ENCODE measurements at regions not wholly inside any gene's neighbourhood (a gene's known extent, or its start where the extent isn't known, plus 50 kb on each side); places are given as distances from the start of the nearest gene placed in this dataset.

DNA sequence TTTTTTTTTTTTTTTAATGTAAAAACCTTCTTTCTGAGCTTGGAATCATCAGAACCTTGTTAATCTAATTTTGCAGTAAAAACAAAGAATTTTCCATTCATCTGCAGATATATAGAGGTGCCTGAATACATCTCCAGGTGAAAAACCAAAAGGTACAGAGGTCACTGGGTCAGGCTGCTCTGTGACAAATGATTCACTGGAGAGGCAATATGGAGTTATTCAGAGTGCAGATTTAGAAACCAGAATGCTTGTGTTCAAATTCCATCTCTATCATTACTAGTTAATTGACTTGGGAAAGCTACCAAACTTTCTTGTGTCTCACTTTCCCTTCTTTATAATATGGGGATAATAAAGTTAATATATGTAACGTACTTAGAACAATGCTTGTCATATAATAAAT is 51.5 kb upstream of the C1orf53 start:
- no peak overlapping the region for H3K4me3 ChIP-seq (ENCODE audit: low read length in 2 of 2)
- H3K9me3 ChIP-seq (ENCODE audit: control insufficient read depth, low read length) = peaks cover 3% of the 10 kb centered on the region
- intact Hi-C loops (cut with DNase I) = no loop called here
- H3K4me1 ChIP-seq (ENCODE audit: control insufficient read depth in 1 of 2, insufficient read depth in 2 of 2, low read length in 2 of 2) = no peaks in the 10 kb centered on the region
- WGBS, 2 donors = 80 to 87% methylated on average over 1 of the region's 1 CpG
- ATAC-seq (ENCODE audit: low FRiP score) (no peak), DNase-seq (no peak)
- H3K36me3 ChIP-seq (ENCODE audit: control insufficient read depth in 1 of 2, insufficient read depth in 2 of 2, low read length in 1 of 2) = no peaks in the 10 kb centered on the region
- H3K27ac ChIP-seq (ENCODE audit: low read depth in 1 of 2, low read length in 2 of 2) = no peak overlapping the region
- H3K27me3 ChIP-seq (ENCODE audit: control insufficient read depth in 1 of 2, insufficient read depth in 2 of 2, low read length in 1 of 2) = no peaks in the 10 kb centered on the region

GRCh38 chr1:197850042-197850441 is 52.4 kb upstream of the C1orf53 start:
- Histone ChIP-seq H3K27me3 (ENCODE audit: control insufficient read depth in 1 of 2, insufficient read depth in 2 of 2, low read length in 1 of 2) (no peaks in the 10 kb centered on the region), H3K9me3 (ENCODE audit: control insufficient read depth, low read length) (peaks cover 3% of the 10 kb centered on the region), H3K4me1 (ENCODE audit: control insufficient read depth in 1 of 2, insufficient read depth in 2 of 2, low read length in 2 of 2) (no peaks in the 10 kb centered on the region), H3K36me3 (ENCODE audit: control insufficient read depth in 1 of 2, insufficient read depth in 2 of 2, low read length in 1 of 2) (no peaks in the 10 kb centered on the region), H3K4me3 (ENCODE audit: low read length in 2 of 2) (no peak overlapping the region), H3K27ac (ENCODE audit: low read depth in 1 of 2, low read length in 2 of 2) (no peak overlapping the region)
- DNase-seq (no peak), ATAC-seq (ENCODE audit: low FRiP score) (no peak)
- WGBS, 2 donors = 22 to 32% methylated on average over 4 of the region's 4 CpGs
- intact Hi-C loops (cut with DNase I) = no loop called here

DNA sequence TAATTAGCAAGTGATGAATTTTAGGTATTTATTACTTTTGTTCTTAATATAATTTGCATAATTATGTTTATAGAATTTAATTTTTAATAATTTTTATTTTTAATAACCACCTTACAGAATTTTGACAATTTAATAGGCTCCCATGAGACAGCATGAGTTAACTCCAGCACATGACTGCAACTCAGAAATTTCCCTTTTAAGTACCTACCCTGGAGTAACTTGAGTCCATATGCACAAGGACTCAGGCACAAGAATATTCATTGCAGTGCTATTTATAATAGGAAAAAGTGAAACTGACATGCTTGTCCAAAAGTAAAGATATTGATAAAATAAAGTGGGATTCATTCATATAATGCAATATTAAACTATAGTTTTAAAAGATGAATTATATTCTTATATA is 54.1 kb upstream of the C1orf53 start:
- no peak for DNase-seq
- Histone ChIP-seq H3K36me3 (ENCODE audit: control insufficient read depth in 1 of 2, insufficient read depth in 2 of 2, low read length in 1 of 2) (no peaks in the 10 kb centered on the region), H3K4me1 (ENCODE audit: control insufficient read depth in 1 of 2, insufficient read depth in 2 of 2, low read length in 2 of 2) (no peaks in the 10 kb centered on the region), H3K4me3 (ENCODE audit: low read length in 2 of 2) (no peak overlapping the region), H3K27ac (ENCODE audit: low read depth in 1 of 2, low read length in 2 of 2) (no peak overlapping the region), H3K9me3 (ENCODE audit: control insufficient read depth, low read length) (peaks cover 3% of the 10 kb centered on the region), H3K27me3 (ENCODE audit: control insufficient read depth in 1 of 2, insufficient read depth in 2 of 2, low read length in 1 of 2) (no peaks in the 10 kb centered on the region)
- ATAC-seq (ENCODE audit: low FRiP score) = no peak
- intact Hi-C loops (cut with DNase I) = loop anchor here in 1 of 2 donors (10.0 kb wide), 1 partner anchor 114 kb away; no protein-coding TSS in a partner anchor

DNA sequence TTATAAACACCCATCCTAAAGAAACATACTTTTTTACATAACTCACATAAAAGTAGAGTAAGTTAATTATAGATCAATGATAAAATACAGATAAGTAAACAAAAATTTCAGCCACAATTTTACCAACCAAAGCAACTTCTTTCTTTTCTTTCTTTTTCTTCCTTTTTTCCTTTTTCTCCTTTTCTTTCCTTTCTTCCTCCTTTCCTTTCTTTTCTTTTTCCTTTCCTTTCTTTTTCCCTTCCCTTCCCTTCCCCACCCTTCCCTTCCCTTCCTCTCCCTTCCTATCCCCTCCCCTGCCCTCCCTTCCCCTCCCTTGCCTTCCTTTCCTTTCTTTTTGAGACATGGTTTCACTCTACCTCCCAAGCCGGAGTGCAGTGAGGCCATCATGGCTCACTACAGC is 56.5 kb upstream of the C1orf53 start:
- Histone ChIP-seq H3K27me3 (ENCODE audit: control insufficient read depth in 1 of 2, insufficient read depth in 2 of 2, low read length in 1 of 2) (peaks cover 0 to 4% of the 10 kb centered on the region in 2 donors), H3K27ac (ENCODE audit: low read depth in 1 of 2, low read length in 2 of 2) (no peak overlapping the region), H3K36me3 (ENCODE audit: control insufficient read depth in 1 of 2, insufficient read depth in 2 of 2, low read length in 1 of 2) (no peaks in the 10 kb centered on the region), H3K4me3 (ENCODE audit: low read length in 2 of 2) (no peak overlapping the region), H3K9me3 (ENCODE audit: control insufficient read depth, low read length) (peaks cover 3% of the 10 kb centered on the region), H3K4me1 (ENCODE audit: control insufficient read depth in 1 of 2, insufficient read depth in 2 of 2, low read length in 2 of 2) (no peaks in the 10 kb centered on the region)
- 93 to 95% methylated on average over 1 of the region's 1 CpG for whole genome bisulfite sequencing, 2 donors
- intact Hi-C loops (cut with DNase I) = loop anchor here in 1 of 2 donors (10.0 kb wide), 1 partner anchor 111 kb away; no protein-coding TSS in a partner anchor
- no peak for ATAC-seq (ENCODE audit: low FRiP score)
- DNase-seq = no peak

- ATAC-seq (ENCODE audit: low FRiP score) = no peak
- no peak overlapping the region for H3K4me3 ChIP-seq (ENCODE audit: low read length in 2 of 2)
- no peak overlapping the region for H3K27ac ChIP-seq (ENCODE audit: low read depth in 1 of 2, low read length in 2 of 2)
- no peaks in the 10 kb centered on the region for H3K36me3 ChIP-seq (ENCODE audit: control insufficient read depth in 1 of 2, insufficient read depth in 2 of 2, low read length in 1 of 2)
- H3K4me1 ChIP-seq (ENCODE audit: control insufficient read depth in 1 of 2, insufficient read depth in 2 of 2, low read length in 2 of 2) = no peaks in the 10 kb centered on the region
- DNase-seq = no peak
- peaks cover 3% of the 10 kb centered on the region for H3K9me3 ChIP-seq (ENCODE audit: control insufficient read depth, low read length)
- H3K27me3 ChIP-seq (ENCODE audit: control insufficient read depth in 1 of 2, insufficient read depth in 2 of 2, low read length in 1 of 2) = peaks cover 0 to 4% of the 10 kb centered on the region in 2 donors
- intact Hi-C loops (cut with DNase I) = loop anchor here in 1 of 2 donors (10.0 kb wide), 1 partner anchor 110 kb away; no protein-coding TSS in a partner anchor
- WGBS, 2 donors = 38 to 41% methylated on average over 3 of the region's 3 CpGs
Measured at GRCh38 chr1:197844651-197845050, 57.8 kb upstream of the C1orf53 start.

DNA sequence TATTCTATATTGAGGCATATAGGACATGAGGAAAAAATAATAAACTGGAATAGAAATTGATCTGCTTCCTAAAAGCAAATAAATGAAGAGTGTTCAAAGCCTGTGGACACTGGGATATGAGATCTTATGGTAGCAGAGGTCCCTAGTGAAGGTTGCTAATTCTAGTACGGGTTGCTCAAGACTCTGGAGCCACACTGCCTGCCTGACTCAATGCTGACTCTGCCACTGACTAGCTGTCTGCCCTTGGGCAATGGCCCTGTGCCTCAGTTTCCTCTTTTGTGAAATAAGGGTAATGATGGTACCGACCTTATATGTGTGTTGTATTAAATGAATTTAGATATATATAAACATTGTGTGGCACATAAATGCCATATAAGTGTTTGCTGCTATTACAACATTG is 59.0 kb upstream of the C1orf53 start:
- whole genome bisulfite sequencing, 2 donors = 92 to 93% methylated on average over 2 of the region's 2 CpGs
- ATAC-seq (ENCODE audit: low FRiP score) (no peak), DNase-seq (no peak)
- intact Hi-C loops (cut with DNase I) = loop anchor here in 1 of 2 donors (10.0 kb wide), 1 partner anchor 109 kb away; no protein-coding TSS in a partner anchor
- Histone ChIP-seq H3K36me3 (ENCODE audit: control insufficient read depth in 1 of 2, insufficient read depth in 2 of 2, low read length in 1 of 2) (no peaks in the 10 kb centered on the region), H3K27ac (ENCODE audit: low read depth in 1 of 2, low read length in 2 of 2) (no peak overlapping the region), H3K27me3 (ENCODE audit: control insufficient read depth in 1 of 2, insufficient read depth in 2 of 2, low read length in 1 of 2) (peaks cover 0 to 4% of the 10 kb centered on the region in 2 donors), H3K9me3 (ENCODE audit: control insufficient read depth, low read length) (peaks cover 3% of the 10 kb centered on the region), H3K4me1 (ENCODE audit: control insufficient read depth in 1 of 2, insufficient read depth in 2 of 2, low read length in 2 of 2) (no peaks in the 10 kb centered on the region), H3K4me3 (ENCODE audit: low read length in 2 of 2) (no peak overlapping the region)

GRCh38 chr1:197842646-197843045 is 59.8 kb upstream of the C1orf53 start:
- Histone ChIP-seq H3K36me3 (ENCODE audit: control insufficient read depth in 1 of 2, insufficient read depth in 2 of 2, low read length in 1 of 2) (no peaks in the 10 kb centered on the region), H3K27ac (ENCODE audit: low read depth in 1 of 2, low read length in 2 of 2) (no peak overlapping the region), H3K4me3 (ENCODE audit: low read length in 2 of 2) (no peak overlapping the region), H3K4me1 (ENCODE audit: control insufficient read depth in 1 of 2, insufficient read depth in 2 of 2, low read length in 2 of 2) (no peaks in the 10 kb centered on the region), H3K27me3 (ENCODE audit: control insufficient read depth in 1 of 2, insufficient read depth in 2 of 2, low read length in 1 of 2) (peaks cover 0 to 4% of the 10 kb centered on the region in 2 donors), H3K9me3 (ENCODE audit: control insufficient read depth, low read length) (peaks cover 2% of the 10 kb centered on the region)
- WGBS, 2 donors = 80 to 84% methylated on average over 3 of the region's 3 CpGs
- intact Hi-C loops (cut with DNase I) = loop anchor here in 1 of 2 donors (10.0 kb wide), 1 partner anchor 108 kb away; no protein-coding TSS in a partner anchor
- no peak for DNase-seq
- ATAC-seq (ENCODE audit: low FRiP score) = no peak

DNA sequence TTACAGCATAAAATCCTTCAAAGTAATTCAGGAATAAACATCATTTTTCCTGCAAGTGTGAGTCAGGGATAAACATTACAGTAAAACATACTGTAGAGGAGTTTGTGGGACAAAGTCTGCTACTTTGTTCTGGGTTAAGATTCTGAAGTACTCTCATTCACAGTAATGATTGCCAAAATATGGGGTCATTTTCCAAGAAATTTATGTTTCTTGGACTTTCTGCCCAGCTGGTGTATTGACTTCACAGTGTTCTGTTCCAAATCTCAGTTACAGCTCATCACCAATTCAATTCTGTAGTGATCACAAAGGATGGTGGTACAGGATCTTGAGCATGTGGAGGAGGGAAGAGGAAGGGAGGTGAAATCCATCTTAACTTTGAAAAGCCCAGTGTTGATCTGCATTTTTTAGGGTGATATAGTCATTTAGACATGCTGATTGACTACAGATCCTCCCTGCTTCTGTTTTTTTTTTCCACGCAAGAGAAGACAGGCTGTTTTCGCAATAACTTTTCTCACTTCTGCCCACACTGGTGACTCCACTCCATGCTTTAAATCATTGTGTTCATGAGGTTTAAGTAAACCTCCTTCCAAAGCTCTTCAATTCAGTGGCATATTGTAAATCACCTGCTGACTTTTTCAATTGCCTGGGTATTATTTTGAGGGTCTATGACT is 60.4 kb upstream of the C1orf53 start:
- Histone ChIP-seq H3K27me3 (ENCODE audit: control insufficient read depth in 1 of 2, insufficient read depth in 2 of 2, low read length in 1 of 2) (peaks cover 0 to 4% of the 10 kb centered on the region in 2 donors), H3K27ac (ENCODE audit: low read depth in 1 of 2, low read length in 2 of 2) (no peak overlapping the region), H3K4me1 (ENCODE audit: control insufficient read depth in 1 of 2, insufficient read depth in 2 of 2, low read length in 2 of 2) (no peaks in the 10 kb centered on the region), H3K9me3 (ENCODE audit: control insufficient read depth, low read length) (peaks cover 1% of the 10 kb centered on the region), H3K36me3 (ENCODE audit: control insufficient read depth in 1 of 2, insufficient read depth in 2 of 2, low read length in 1 of 2) (no peaks in the 10 kb centered on the region), H3K4me3 (ENCODE audit: low read length in 2 of 2) (no peak overlapping the region)
- DNase-seq (no peak), ATAC-seq (ENCODE audit: low FRiP score) (no peak)
- WGBS, 2 donors = 32 to 48% methylated on average over 2 of the region's 2 CpGs
- intact Hi-C loops (cut with DNase I) = loop anchor here in 1 of 2 donors (10.0 kb wide), 1 partner anchor 107 kb away; no protein-coding TSS in a partner anchor

DNA sequence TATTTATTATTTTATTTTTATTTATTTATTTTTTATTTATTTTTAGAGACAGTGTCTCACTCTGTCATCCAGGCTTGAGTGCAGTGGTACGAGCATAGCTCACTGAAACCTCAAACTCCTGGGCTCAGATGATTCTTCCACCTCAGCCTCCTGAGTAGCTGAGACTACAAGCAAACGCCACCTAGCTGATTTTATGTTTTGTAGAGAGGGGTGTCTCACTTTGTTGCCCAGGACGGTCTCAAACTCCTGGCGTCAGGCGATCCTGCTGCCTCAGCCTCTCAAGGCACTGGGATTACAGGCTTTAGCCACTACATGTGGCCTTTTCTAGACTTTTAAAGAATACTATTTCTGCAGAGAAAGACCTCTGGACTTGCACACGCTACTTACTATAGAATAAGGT is 61.3 kb upstream of the C1orf53 start:
- Histone ChIP-seq H3K27me3 (ENCODE audit: control insufficient read depth in 1 of 2, insufficient read depth in 2 of 2, low read length in 1 of 2) (peaks cover 0 to 4% of the 10 kb centered on the region in 2 donors), H3K36me3 (ENCODE audit: control insufficient read depth in 1 of 2, insufficient read depth in 2 of 2, low read length in 1 of 2) (no peaks in the 10 kb centered on the region), H3K4me1 (ENCODE audit: control insufficient read depth in 1 of 2, insufficient read depth in 2 of 2, low read length in 2 of 2) (no peaks in the 10 kb centered on the region), H3K27ac (ENCODE audit: low read depth in 1 of 2, low read length in 2 of 2) (no peak overlapping the region), H3K4me3 (ENCODE audit: low read length in 2 of 2) (no peak overlapping the region), H3K9me3 (ENCODE audit: control insufficient read depth, low read length) (no peaks in the 10 kb centered on the region)
- ATAC-seq (ENCODE audit: low FRiP score) (no peak), DNase-seq (no peak)
- 78 to 86% methylated on average over 6 of the region's 6 CpGs for WGBS, 2 donors
- intact Hi-C loops (cut with DNase I) = loop anchor here in 1 of 2 donors (10.0 kb wide), 1 partner anchor 106 kb away; no protein-coding TSS in a partner anchor

All from aorta (tissue), 5 donors.